Activated naive CD4-positive, alpha-beta T cell treated with anti-CD3 and anti-CD28 coated beads, Interleukin-2, amount 50 U/mL, for 24 hours (primary cell): ENCODE measurements at regions not wholly inside any gene's neighbourhood (a gene's known extent, or its start where the extent isn't known, plus 50 kb on each side); places are given as distances from the start of the nearest gene placed in this dataset.
"Not testable (repeated sequence)": the region's sequence is repeated elsewhere in the genome, so short reads cannot be mapped to it uniquely, and the experiment has no call there.

ENCODE experiments used
- H3K27ac Mint-ChIP-seq: one replicate; pipeline ENCODE4 v1.8.0; 2021; ENCODE audit warnings: mild to moderate bottlenecking, mixed read lengths
- H3K27me3 Mint-ChIP-seq: one replicate; pipeline ENCODE4 v1.8.0; 2021; ENCODE audit warnings: mixed read lengths
- H3K36me3 Mint-ChIP-seq: one replicate; pipeline ENCODE4 v1.8.0; 2021; ENCODE audit warnings: mixed read lengths
- H3K4me1 Mint-ChIP-seq: one replicate; pipeline ENCODE4 v1.8.0; 2021; ENCODE audit warnings: mixed read lengths
- H3K4me3 Mint-ChIP-seq: one replicate; pipeline ENCODE4 v1.8.0; 2021; ENCODE audit warnings: mild to moderate bottlenecking, mixed read lengths
- H3K9me3 Mint-ChIP-seq: one replicate; pipeline ENCODE4 v1.8.0; 2021; ENCODE audit warnings: mixed read lengths

DNA sequence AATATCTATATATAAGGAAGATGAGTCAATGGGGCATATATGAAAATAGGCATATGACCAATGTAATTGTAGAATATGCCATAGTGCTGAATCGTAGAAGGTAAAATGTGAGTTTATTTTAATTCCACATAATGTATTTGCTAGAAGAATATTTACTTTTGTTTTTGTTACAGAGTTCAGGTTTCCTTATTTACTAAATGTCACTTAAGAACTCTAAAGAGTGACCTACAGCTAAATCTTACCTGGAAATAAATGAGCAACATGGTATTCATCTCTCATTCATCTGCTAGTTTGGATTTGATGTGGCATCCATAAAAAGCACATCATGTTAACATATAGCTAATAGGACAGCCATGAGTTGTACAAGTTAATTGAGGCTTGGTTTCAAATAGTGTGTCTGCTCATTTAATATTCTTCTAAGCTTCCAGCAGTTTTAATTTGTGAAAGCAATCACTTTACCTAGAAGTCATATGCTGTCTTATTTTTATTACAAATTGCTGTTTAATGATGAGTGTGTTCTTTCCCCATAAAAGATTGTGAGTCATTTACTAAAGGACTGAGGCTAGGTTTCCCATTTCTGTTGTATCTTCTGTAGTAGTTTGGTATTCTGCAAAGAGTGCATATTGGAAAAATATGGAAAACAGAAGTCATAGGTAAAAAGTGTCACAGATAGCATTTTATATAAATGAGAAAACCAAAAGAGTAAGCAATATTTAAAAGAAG, 222.1 kb upstream of the POU1F1 start:
- H3K36me3 Mint-ChIP-seq = no peaks in the 10 kb centered on the region
- H3K4me3 Mint-ChIP-seq = no peak overlapping the region
- H3K4me1 Mint-ChIP-seq = no peaks in the 10 kb centered on the region
- no peaks in the 10 kb centered on the region for H3K27me3 Mint-ChIP-seq
- no peak overlapping the region for H3K27ac Mint-ChIP-seq
- H3K9me3 Mint-ChIP-seq = no peaks in the 10 kb centered on the region

GRCh38 chr3:87495938-87496337, 219.6 kb upstream of the POU1F1 start:
- Mint-ChIP-seq H3K27me3 (no peaks in the 10 kb centered on the region), H3K9me3 (no peaks in the 10 kb centered on the region), H3K4me1 (no peaks in the 10 kb centered on the region), H3K36me3 (no peaks in the 10 kb centered on the region), H3K4me3 (no peak overlapping the region), H3K27ac (no peak overlapping the region)

DNA sequence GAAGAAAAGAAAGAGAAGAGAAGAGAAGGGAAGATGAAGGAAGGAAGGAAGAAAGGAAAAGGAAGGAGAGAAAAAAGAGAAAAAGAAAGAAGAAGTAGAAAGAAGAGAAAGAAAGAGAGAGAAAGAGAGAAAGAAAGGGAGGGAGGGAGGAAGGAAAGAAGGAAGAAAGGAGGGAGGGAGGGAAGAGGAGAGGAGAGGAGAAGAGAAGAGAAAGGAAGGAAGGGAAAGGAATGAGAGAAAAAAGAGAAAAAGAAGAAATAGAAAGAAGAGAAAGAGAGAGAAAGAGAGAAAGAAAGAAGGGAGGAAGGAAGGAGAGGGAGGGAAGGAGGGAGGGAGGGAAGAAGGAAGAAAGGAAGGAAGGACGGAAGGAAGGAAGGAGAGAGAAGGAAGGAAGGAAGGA, 217.9 kb upstream of the POU1F1 start:
- Mint-ChIP-seq H3K27me3 (no peaks in the 10 kb centered on the region), H3K4me3 (no peak overlapping the region), H3K36me3 (no peaks in the 10 kb centered on the region), H3K4me1 (no peaks in the 10 kb centered on the region), H3K27ac (no peak overlapping the region), H3K9me3 (no peaks in the 10 kb centered on the region)

DNA sequence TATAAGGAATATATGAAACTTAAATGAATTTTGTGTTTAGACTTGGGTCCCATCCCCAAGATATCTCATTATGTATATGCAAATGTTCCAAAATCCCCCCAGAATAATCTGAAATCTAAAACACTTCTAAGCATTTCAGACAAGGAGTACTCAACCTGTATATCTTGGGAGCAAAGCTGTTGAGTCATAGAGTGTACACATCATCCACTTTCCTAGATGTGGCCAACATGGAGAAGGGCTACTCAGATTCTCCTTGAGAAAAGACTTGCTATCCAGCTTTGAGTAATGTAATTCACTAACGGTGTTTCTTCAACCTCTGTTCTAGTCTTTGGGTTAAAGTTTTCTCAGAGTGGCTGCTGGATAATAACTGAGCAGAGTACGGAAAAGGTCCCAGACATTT, 215.5 kb upstream of the POU1F1 start:
- no peaks in the 10 kb centered on the region for H3K27me3 Mint-ChIP-seq
- no peaks in the 10 kb centered on the region for H3K9me3 Mint-ChIP-seq
- H3K27ac Mint-ChIP-seq = no peak overlapping the region
- H3K4me1 Mint-ChIP-seq = no peaks in the 10 kb centered on the region
- no peak overlapping the region for H3K4me3 Mint-ChIP-seq
- H3K36me3 Mint-ChIP-seq = no peaks in the 10 kb centered on the region

DNA sequence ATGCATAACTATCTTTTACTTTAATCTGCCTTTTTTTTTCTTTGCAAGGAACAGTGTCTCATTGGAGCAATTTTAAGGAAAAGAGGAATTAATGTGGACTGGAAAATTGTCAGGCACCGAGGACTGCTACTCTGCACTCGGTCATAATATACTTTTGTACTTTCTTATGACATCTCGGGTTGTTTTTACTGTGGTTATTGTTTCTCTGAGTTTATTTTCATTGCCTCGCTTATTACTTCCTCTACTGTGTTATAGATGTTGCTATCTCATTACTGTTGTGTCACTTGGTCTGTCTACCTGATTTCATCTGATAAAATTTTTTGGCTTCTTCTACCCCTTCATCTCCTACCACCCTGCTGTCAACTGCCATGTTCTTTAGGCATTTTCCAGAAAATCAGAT, 213.5 kb upstream of the POU1F1 start:
- Mint-ChIP-seq H3K4me3 (no peak overlapping the region), H3K27me3 (no peaks in the 10 kb centered on the region), H3K36me3 (no peaks in the 10 kb centered on the region), H3K4me1 (no peaks in the 10 kb centered on the region), H3K27ac (no peak overlapping the region), H3K9me3 (no peaks in the 10 kb centered on the region)

- Mint-ChIP-seq H3K4me1 (no peaks in the 10 kb centered on the region), H3K27ac (no peak overlapping the region), H3K27me3 (no peaks in the 10 kb centered on the region), H3K36me3 (no peaks in the 10 kb centered on the region), H3K4me3 (no peak overlapping the region), H3K9me3 (no peaks in the 10 kb centered on the region)
Measured at GRCh38 chr3:87488765-87489164, 212.4 kb upstream of the POU1F1 start.

DNA sequence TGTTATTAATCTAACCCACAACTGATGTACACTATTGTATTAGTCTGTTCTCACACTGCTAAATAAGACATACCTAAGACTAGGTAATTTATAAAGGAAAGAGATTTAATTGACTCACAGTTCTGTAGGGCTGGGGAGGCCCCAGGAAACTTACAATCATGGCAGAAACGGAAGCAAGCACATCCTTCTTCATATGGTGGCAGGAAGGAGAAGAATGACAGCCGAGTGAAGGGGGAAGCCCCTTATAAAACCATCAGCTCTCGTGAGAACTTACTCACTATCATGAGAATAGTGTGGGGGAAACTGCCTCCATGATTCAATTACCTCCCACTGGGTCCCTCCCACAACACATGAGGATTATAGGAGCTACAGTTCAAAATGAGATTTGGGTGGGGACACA, 210.3 kb upstream of the POU1F1 start:
- not testable (repeated sequence) for H3K4me3 Mint-ChIP-seq, H3K9me3 Mint-ChIP-seq, H3K27ac Mint-ChIP-seq, H3K36me3 Mint-ChIP-seq, H3K4me1 Mint-ChIP-seq, H3K27me3 Mint-ChIP-seq

GRCh38 chr3:87486115-87486514, 209.7 kb upstream of the POU1F1 start:
- Mint-ChIP-seq H3K27ac (no peak overlapping the region), H3K27me3 (no peaks in the 10 kb centered on the region), H3K36me3 (no peaks in the 10 kb centered on the region), H3K9me3 (no peaks in the 10 kb centered on the region), H3K4me3 (no peak overlapping the region), H3K4me1 (no peaks in the 10 kb centered on the region)

GRCh38 chr3:87478716-87479115, 202.3 kb upstream of the POU1F1 start:
- Mint-ChIP-seq H3K4me1 (no peaks in the 10 kb centered on the region), H3K36me3 (no peaks in the 10 kb centered on the region), H3K9me3 (peaks cover 5% of the 10 kb centered on the region), H3K27ac (no peak overlapping the region), H3K27me3 (peaks cover 2% of the 10 kb centered on the region), H3K4me3 (no peak overlapping the region)

GRCh38 chr3:87473944-87474343, 197.6 kb upstream of the POU1F1 start:
- Mint-ChIP-seq H3K27ac (no peak overlapping the region), H3K4me3 (no peak overlapping the region), H3K4me1 (no peaks in the 10 kb centered on the region), H3K9me3 (peaks cover 15% of the 10 kb centered on the region), H3K27me3 (peaks cover 2% of the 10 kb centered on the region), H3K36me3 (no peaks in the 10 kb centered on the region)

DNA sequence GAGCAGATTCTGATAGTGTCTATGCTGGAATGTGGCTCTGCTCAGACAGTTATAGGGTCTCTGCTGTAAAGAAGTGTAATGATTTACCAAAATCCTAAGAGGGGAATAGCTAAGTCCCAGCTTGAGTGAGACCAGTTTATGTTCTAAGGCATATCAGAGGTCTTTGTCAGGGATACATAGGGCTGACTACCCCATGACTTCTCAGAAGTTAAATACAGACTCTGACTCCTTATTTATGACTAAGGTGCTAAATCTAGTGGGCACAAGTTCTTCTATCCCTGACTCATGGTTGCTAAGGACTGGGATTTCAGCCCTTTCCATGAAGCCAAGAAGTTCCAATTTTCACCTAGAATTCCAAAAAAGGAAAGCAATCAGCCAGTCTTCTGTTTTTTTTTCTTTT, 192.6 kb upstream of the POU1F1 start:
- Mint-ChIP-seq H3K36me3 (no peaks in the 10 kb centered on the region), H3K4me3 (no peak overlapping the region), H3K9me3 (peaks cover 16% of the 10 kb centered on the region), H3K27ac (no peak overlapping the region), H3K4me1 (no peaks in the 10 kb centered on the region), H3K27me3 (no peaks in the 10 kb centered on the region)

- Mint-ChIP-seq H3K4me3 (no peak overlapping the region), H3K36me3 (no peaks in the 10 kb centered on the region), H3K9me3 (peaks cover 14% of the 10 kb centered on the region), H3K27ac (no peak overlapping the region), H3K27me3 (no peaks in the 10 kb centered on the region), H3K4me1 (no peaks in the 10 kb centered on the region)
Measured at GRCh38 chr3:87468235-87468634, 191.9 kb upstream of the POU1F1 start.

DNA sequence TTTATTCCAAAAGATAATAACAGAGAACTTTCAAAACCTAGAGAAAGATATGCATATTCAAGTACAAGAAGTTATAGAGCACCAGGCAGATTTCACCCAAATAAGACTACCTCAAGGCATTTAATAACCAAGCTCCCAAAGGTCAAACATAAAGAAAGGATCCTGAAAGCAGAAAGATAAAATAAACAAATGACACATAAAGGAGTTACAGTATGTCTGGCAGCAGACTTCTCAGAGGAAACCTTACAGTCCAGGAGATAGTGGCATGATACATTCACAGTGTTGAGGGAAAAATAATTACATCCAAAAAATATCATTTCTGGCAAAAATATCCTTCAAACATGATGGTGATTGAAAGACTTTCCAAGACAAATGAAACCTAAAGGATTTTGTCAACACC, 185.8 kb upstream of the POU1F1 start:
- peaks cover 14% of the 10 kb centered on the region for H3K9me3 Mint-ChIP-seq
- no peaks in the 10 kb centered on the region for H3K4me1 Mint-ChIP-seq
- H3K4me3 Mint-ChIP-seq = no peak overlapping the region
- peaks cover 1% of the 10 kb centered on the region for H3K27me3 Mint-ChIP-seq
- H3K27ac Mint-ChIP-seq = no peak overlapping the region
- H3K36me3 Mint-ChIP-seq = peaks cover 1% of the 10 kb centered on the region

- no peak overlapping the region for H3K4me3 Mint-ChIP-seq
- H3K27ac Mint-ChIP-seq = no peak overlapping the region
- H3K4me1 Mint-ChIP-seq = no peaks in the 10 kb centered on the region
- H3K27me3 Mint-ChIP-seq = peaks cover 3% of the 10 kb centered on the region
- peaks cover 1% of the 10 kb centered on the region for H3K36me3 Mint-ChIP-seq
- H3K9me3 Mint-ChIP-seq = peaks cover 16% of the 10 kb centered on the region
Measured at GRCh38 chr3:87461443-87461842, 185.1 kb upstream of the POU1F1 start.

DNA sequence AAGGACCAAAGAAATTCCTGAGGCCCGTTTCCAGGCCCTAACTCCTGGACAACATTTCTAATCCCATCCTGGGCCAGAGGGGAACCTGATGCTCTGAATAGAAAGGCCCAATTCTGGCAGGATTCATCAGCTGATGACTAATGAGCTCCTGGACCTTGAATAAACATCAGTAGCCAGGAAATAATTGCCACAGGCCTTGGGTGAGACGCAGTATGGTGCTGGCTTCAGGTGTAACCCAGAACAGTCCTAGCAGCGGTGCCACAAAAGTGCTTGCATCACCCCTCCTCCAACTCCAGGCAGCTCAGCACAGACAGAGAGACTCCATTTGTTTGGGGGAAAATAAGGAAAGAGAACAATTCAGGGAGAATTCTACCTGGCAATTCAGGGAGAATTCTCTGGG, 184.7 kb upstream of the POU1F1 start:
- no peaks in the 10 kb centered on the region for H3K4me1 Mint-ChIP-seq
- peaks cover 5% of the 10 kb centered on the region for H3K27me3 Mint-ChIP-seq
- H3K27ac Mint-ChIP-seq = no peak overlapping the region
- H3K9me3 Mint-ChIP-seq = peaks cover 20% of the 10 kb centered on the region
- no peak overlapping the region for H3K4me3 Mint-ChIP-seq
- H3K36me3 Mint-ChIP-seq = peaks cover 1% of the 10 kb centered on the region

- H3K4me3 Mint-ChIP-seq = no peak overlapping the region
Measured at GRCh38 chr3:87448558-87448957, 172.2 kb upstream of the POU1F1 start.

DNA sequence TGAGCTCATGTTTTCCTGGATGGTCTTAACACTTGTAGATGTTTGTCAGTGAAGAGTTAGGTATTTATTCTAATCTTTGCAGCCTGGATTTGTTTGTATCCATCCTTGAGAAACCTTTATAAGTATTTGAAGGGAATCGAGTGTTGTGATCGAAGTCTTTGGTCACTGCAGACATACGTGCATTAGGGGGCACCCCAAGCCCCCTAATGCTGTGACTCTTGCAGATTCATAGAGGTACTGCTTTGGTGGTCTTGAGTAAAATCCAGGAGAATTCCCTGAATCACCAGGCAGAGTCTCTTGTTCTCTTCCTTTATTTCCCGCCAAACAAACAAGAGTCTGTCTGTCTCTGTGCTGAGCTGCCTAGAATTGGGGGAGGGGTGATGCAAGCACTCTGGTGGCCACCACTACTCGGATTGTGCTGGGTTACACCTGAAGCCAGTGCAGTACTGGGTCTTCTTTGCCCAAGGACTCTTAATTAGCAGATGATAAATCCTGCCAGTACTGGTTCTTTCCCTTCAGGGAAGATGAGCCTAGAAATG, 170.5 kb upstream of the POU1F1 start:
- H3K9me3 Mint-ChIP-seq = peaks cover 14% of the 10 kb centered on the region
- no peak overlapping the region for H3K27ac Mint-ChIP-seq
- H3K36me3 Mint-ChIP-seq = no peaks in the 10 kb centered on the region
- H3K4me1 Mint-ChIP-seq = no peaks in the 10 kb centered on the region
- no peak overlapping the region for H3K4me3 Mint-ChIP-seq
- no peaks in the 10 kb centered on the region for H3K27me3 Mint-ChIP-seq

More at GRCh38 chr3:87448558-87448957, 172.2 kb upstream of the POU1F1 start:
- H3K27ac Mint-ChIP-seq = no peak overlapping the region
- H3K27me3 Mint-ChIP-seq = no peaks in the 10 kb centered on the region
- no peaks in the 10 kb centered on the region for H3K4me1 Mint-ChIP-seq
- H3K9me3 Mint-ChIP-seq = peaks cover 14% of the 10 kb centered on the region
- H3K36me3 Mint-ChIP-seq = no peaks in the 10 kb centered on the region
